ENCODE measurements at regions not wholly inside any gene's neighbourhood (a gene's known extent, or its start where the extent isn't known, plus 50 kb on each side); places are given as distances from the start of the nearest gene placed in this dataset.

- Histone ChIP-seq H4K20me1 (ENCODE audit: insufficient read depth) (no peaks in the 10 kb centered on the region), H3K9me2 (ENCODE audit: insufficient read depth) (no peaks in the 10 kb centered on the region), H3K4me1 (ENCODE audit: control insufficient read depth in 1 of 2, insufficient read depth in 2 of 2, low read length in 2 of 2) (peaks cover 0 to 7% of the 10 kb centered on the region in 2 experiments; a peak in 1 of 4 replicates), H3K9me3 (ENCODE audit: control insufficient read depth in 1 of 2, insufficient read depth in 1 of 2, low read depth in 1 of 2, low read length in 2 of 2) (no peaks in the 10 kb centered on the region), H3K27me3 (ENCODE audit: insufficient read depth, low read length) (no peaks in the 10 kb centered on the region), H3K9ac (ENCODE audit: low read length) (no peak overlapping the region), H2AFZ (ENCODE audit: low read depth, low read length, poor library complexity, severe bottlenecking) (no peak overlapping the region), H3K36me3 (ENCODE audit: control insufficient read depth in 1 of 2, insufficient read depth in 2 of 2, low read length in 2 of 2) (no peaks in the 10 kb centered on the region), H3K79me2 (ENCODE audit: insufficient read depth, low read length) (no peaks in the 10 kb centered on the region), H3K27ac (ENCODE audit: low read depth, low read length) (no peak overlapping the region), H3K4me2 (ENCODE audit: low read length) (no peak overlapping the region), H3K4me3 (replicated peaks in 1 of 2; ENCODE audit: low read depth in 1 of 2, low read length in 2 of 2) (no peak overlapping the region)
- ATAC-seq = no peak
- ChIA-PET RAD21 (ENCODE audit: low non-redundant PET in 1 of 2, low total read pairs in 2 of 2, uncharacterized antibody in 2 of 2, unreplicated experiment in 2 of 2) (no interaction called here), POLR2A (no interaction called here), CTCF (no interaction called here)
- no peak for DNase-seq (ENCODE audit: low read depth, low spot score)
- no TSS peak for BruUV-seq (replicated peaks)
- intact Hi-C loops (cut with micrococcal nuclease) = no loop called here
- no peak for TF ChIP-seq SP1 (IDR thresholded peaks at IDR 0.05; ENCODE audit: low read depth)
- TF ChIP-seq ATF3 (IDR thresholded peaks at IDR 0.05) = no peak
- no peak for TF ChIP-seq CEBPB (IDR thresholded peaks at IDR 0.05; ENCODE audit: low read depth)
- TF ChIP-seq YY1 (IDR thresholded peaks at IDR 0.05; ENCODE audit: extremely low read depth, insufficient replicate concordance, low read depth, low read length) = no peak
- TF ChIP-seq, protein P1, sequence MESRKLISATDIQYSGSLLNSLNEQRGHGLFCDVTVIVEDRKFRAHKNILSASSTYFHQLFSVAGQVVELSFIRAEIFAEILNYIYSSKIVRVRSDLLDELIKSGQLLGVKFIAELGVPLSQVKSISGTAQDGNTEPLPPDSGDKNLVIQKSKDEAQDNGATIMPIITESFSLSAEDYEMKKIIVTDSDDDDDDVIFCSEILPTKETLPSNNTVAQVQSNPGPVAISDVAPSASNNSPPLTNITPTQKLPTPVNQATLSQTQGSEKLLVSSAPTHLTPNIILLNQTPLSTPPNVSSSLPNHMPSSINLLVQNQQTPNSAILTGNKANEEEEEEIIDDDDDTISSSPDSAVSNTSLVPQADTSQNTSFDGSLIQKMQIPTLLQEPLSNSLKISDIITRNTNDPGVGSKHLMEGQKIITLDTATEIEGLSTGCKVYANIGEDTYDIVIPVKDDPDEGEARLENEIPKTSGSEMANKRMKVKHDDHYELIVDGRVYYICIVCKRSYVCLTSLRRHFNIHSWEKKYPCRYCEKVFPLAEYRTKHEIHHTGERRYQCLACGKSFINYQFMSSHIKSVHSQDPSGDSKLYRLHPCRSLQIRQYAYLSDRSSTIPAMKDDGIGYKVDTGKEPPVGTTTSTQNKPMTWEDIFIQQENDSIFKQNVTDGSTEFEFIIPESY (IDR thresholded peaks at IDR 0.05; ENCODE audit: extremely low read depth, insufficient replicate concordance, low read length) = no peak
- TF ChIP-seq MAX (IDR thresholded peaks at IDR 0.05) = no peak
- no peak for TF ChIP-seq RAD21 (IDR thresholded peaks at IDR 0.05; ENCODE audit: low read depth)
- TF ChIP-seq EGR1 (IDR thresholded peaks at IDR 0.05; ENCODE audit: low read depth) = no peak
- TF ChIP-seq FOSL1 (IDR thresholded peaks at IDR 0.05; ENCODE audit: low read depth) = no peak
- no peak for TF ChIP-seq CBX3 (IDR thresholded peaks at IDR 0.05; ENCODE audit: low read depth)
- TF ChIP-seq EZH2 (IDR thresholded peaks at IDR 0.05) = no peak
- TF ChIP-seq, protein P2, sequence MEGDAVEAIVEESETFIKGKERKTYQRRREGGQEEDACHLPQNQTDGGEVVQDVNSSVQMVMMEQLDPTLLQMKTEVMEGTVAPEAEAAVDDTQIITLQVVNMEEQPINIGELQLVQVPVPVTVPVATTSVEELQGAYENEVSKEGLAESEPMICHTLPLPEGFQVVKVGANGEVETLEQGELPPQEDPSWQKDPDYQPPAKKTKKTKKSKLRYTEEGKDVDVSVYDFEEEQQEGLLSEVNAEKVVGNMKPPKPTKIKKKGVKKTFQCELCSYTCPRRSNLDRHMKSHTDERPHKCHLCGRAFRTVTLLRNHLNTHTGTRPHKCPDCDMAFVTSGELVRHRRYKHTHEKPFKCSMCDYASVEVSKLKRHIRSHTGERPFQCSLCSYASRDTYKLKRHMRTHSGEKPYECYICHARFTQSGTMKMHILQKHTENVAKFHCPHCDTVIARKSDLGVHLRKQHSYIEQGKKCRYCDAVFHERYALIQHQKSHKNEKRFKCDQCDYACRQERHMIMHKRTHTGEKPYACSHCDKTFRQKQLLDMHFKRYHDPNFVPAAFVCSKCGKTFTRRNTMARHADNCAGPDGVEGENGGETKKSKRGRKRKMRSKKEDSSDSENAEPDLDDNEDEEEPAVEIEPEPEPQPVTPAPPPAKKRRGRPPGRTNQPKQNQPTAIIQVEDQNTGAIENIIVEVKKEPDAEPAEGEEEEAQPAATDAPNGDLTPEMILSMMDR (IDR thresholded peaks at IDR 0.05 in 2 of 3, conservative IDR thresholded peaks at IDR 0.05 in 1 of 3; ENCODE audit: borderline replicate concordance in 1 of 3, insufficient read depth in 1 of 3, low read depth in 2 of 3, low read length in 2 of 3) = no peak
- TF ChIP-seq ZFX (IDR thresholded peaks at IDR 0.05) = no peak
- no peak for TF ChIP-seq SIN3A (IDR thresholded peaks at IDR 0.05; ENCODE audit: low read depth)
- no peak for TF ChIP-seq REST (IDR thresholded peaks at IDR 0.05; ENCODE audit: low read depth)
- TF ChIP-seq ELF1 (IDR thresholded peaks at IDR 0.05; ENCODE audit: borderline replicate concordance, low read depth) = no peak
- no peak for TF ChIP-seq SRF (IDR thresholded peaks at IDR 0.05; ENCODE audit: low read depth)
- TF ChIP-seq JUND (IDR thresholded peaks at IDR 0.05) = no peak
Measured at GRCh38 chr11:100545970-100546369, 141.1 kb upstream of the ARHGAP42 start.
